K562 (cell line): ENCODE measurements at regions not wholly inside any gene's neighbourhood (a gene's known extent, or its start where the extent isn't known, plus 50 kb on each side); places are given as distances from the start of the nearest gene placed in this dataset.

Source experiments
- VEZF1 ChIP-seq: fragments of 200-800 bp; sonication (Bioruptor generic); IDR thresholded peaks from 2 replicates; pipeline ENCODE4 v1.6.1; 2017; ENCODE audit warnings: missing genetic modification characterization, missing compliant biosample characterization
- TF ChIP-seq, protein P1 (sequence below), 2 experiments: fragments of 450-650 bp; IDR thresholded peaks; 2 replicates each; pipeline ENCODE4 v1.6.1; 2016; ENCODE audit warnings: mild to moderate bottlenecking in 2 of 2, borderline replicate concordance in 1 of 2, low read depth in 1 of 2, moderate library complexity in 1 of 2
- TF ChIP-seq, protein P2 (sequence below): fragments of 250-450 bp; sonication (Bioruptor Pico); IDR thresholded peaks from 2 replicates; pipeline ENCODE4 v1.5.0; 2022; ENCODE audit warnings: mild to moderate bottlenecking

- TF ChIP-seq, protein P1, sequence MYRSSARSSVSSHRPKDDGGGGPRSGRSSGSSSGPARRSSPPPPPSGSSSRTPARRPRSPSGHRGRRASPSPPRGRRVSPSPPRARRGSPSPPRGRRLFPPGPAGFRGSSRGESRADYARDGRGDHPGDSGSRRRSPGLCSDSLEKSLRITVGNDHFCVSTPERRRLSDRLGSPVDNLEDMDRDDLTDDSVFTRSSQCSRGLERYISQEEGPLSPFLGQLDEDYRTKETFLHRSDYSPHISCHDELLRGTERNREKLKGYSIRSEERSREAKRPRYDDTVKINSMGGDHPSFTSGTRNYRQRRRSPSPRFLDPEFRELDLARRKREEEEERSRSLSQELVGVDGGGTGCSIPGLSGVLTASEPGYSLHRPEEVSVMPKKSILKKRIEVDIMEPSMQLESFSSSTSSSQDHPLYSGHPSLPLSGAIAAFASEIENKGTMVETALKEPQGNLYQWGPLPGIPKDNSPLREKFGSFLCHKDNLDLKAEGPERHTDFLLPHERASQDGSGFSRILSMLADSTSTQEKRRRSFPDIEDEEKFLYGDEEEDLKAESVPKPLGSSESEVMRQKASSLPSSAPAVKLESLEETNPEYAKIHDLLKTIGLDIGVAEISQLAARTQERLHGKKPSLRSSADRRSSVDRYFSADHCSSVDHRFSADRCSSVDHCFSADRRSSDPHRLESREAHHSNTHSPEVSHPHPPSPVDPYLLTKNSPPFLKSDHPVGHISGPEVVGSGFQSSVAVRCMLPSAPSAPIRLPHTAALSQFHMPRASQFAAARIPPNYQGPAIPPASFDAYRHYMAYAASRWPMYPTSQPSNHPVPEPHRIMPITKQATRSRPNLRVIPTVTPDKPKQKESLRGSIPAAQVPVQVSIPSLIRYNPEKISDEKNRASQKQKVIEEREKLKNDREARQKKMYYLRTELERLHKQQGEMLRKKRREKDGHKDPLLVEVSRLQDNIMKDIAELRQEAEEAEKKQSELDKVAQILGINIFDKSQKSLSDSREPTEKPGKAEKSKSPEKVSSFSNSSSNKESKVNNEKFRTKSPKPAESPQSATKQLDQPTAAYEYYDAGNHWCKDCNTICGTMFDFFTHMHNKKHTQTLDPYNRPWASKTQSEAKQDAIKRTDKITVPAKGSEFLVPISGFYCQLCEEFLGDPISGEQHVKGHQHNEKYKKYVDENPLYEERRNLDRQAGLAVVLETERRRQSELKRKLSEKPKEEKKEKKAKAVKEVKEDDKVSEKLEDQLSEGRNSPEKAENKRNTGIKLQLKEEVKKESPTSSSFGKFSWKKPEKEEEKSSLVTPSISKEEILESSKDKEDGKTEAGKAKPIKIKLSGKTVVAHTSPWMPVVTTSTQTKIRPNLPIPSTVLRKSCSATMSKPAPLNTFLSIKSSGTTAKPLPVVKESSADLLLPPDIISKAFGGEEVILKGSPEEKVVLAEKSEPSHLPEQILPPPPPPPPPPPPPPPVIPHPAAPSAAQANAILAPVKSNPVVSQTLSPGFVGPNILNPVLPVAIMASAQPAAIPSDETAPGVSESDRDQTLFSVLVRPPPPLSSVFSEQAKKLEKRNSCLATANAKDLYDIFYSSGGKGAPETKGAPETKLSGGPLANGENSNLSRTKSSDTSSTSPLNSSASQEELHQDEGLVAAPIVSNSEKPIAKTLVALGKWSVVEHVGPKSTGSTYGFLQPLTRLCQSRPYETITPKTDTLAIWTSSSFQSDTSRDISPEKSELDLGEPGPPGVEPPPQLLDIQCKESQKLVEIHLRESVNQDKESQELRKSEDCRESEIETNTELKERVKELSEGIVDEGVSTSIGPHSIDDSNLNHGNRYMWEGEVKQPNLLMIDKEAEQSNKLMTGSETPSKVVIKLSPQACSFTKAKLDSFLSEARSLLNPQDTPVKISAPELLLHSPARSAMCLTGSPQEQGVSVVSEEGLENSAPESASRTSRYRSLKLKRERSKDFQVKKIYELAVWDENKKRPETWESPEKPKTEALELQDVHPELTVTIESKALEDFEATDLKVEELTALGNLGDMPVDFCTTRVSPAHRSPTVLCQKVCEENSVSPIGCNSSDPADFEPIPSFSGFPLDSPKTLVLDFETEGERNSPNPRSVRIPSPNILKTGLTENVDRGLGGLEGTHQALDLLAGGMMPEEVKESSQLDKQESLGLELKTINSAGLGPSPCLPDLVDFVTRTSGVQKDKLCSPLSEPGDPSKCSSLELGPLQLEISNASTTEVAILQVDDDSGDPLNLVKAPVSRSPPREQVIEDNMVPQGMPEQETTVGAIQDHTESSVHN (IDR thresholded peaks at IDR 0.05; ENCODE audit: borderline replicate concordance in 1 of 2, low read depth in 1 of 2) = no peak
- no peak for TF ChIP-seq VEZF1 (CRISPR knock-in tag)
- TF ChIP-seq, protein P2, sequence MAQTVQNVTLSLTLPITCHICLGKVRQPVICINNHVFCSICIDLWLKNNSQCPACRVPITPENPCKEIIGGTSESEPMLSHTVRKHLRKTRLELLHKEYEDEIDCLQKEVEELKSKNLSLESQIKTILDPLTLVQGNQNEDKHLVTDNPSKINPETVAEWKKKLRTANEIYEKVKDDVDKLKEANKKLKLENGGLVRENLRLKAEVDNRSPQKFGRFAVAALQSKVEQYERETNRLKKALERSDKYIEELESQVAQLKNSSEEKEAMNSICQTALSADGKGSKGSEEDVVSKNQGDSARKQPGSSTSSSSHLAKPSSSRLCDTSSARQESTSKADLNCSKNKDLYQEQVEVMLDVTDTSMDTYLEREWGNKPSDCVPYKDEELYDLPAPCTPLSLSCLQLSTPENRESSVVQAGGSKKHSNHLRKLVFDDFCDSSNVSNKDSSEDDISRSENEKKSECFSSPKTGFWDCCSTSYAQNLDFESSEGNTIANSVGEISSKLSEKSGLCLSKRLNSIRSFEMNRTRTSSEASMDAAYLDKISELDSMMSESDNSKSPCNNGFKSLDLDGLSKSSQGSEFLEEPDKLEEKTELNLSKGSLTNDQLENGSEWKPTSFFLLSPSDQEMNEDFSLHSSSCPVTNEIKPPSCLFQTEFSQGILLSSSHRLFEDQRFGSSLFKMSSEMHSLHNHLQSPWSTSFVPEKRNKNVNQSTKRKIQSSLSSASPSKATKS (CRISPR knock-in tag) = no peak
Observed at GRCh38 chr4:169927280-169927679, 98.9 kb downstream of the MFAP3L start (continued).
